ENCODE measurements at regions not wholly inside any gene's neighbourhood (a gene's known extent, or its start where the extent isn't known, plus 50 kb on each side); places are given as distances from the start of the nearest gene placed in this dataset.

DNA sequence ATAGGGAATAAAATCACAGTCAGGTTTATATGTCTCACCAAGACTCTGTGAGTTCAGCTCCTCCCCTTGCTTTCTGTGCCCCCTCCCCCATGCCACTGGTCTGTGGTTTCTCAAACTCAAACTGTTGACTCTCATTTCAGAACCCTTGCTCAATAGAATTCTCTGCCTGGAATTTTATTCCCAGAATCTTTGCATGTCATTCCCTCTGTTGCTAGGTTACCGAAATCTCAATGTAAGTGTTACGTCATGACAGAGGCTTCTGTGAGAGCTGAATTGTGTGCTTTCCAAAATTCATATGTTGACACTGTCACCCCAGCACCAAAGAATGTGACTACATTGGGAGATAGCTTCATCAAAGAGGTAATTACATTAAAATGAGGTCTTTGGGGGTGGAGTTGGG is 1938.8 kb downstream of the TP53TG3F start:
- TF ChIP-seq, protein P1, sequence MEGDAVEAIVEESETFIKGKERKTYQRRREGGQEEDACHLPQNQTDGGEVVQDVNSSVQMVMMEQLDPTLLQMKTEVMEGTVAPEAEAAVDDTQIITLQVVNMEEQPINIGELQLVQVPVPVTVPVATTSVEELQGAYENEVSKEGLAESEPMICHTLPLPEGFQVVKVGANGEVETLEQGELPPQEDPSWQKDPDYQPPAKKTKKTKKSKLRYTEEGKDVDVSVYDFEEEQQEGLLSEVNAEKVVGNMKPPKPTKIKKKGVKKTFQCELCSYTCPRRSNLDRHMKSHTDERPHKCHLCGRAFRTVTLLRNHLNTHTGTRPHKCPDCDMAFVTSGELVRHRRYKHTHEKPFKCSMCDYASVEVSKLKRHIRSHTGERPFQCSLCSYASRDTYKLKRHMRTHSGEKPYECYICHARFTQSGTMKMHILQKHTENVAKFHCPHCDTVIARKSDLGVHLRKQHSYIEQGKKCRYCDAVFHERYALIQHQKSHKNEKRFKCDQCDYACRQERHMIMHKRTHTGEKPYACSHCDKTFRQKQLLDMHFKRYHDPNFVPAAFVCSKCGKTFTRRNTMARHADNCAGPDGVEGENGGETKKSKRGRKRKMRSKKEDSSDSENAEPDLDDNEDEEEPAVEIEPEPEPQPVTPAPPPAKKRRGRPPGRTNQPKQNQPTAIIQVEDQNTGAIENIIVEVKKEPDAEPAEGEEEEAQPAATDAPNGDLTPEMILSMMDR (IDR thresholded peaks at IDR 0.05) = no peak
- TF ChIP-seq ZFX (IDR thresholded peaks at IDR 0.05; ENCODE audit: borderline replicate concordance) = no peak
- H3K27ac ChIP-seq = peak overlapping the region; percentile 68

DNA sequence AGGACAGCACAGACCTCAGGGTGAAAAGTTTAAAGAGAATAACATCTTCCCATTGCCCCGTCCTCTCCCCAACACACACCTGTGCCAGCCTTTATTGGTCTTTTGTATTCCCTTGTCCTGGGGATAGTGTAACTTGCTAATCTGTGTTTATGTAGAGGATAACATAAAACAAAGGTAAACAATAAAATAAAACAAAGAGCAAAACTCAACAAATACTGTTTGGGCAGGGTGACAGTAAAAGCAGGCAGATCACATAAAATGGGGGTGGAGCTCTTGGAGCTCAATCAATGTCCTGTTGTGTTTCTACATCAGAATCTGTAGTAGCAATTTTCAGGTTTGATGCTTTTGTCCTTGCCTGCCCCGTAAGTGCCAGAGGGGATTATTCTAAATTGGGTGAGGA is 1939.7 kb downstream of the TP53TG3F start:
- peak overlapping the region; percentile 68 for H3K27ac ChIP-seq
- no peak for TF ChIP-seq ZFX (IDR thresholded peaks at IDR 0.05; ENCODE audit: borderline replicate concordance)

DNA sequence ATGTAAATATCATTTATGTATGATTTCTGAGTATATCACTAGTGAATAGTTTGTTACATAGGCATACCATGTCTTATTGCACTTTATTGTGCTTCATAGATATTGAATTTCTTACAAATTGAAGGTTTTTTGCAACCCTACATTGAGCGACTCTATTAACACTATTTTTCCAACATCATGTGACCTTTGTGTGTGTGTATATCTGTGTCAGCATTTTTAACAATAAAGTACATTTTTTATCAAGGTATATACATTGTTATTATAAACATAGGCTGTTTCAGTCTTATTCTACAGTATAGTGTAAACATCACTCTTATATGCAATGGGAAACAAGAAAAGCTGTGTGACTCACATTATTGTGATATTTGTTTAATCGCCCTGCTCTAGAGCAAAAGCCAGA is 1944.9 kb downstream of the TP53TG3F start:
- H3K27ac ChIP-seq = no peak overlapping the region
- TF ChIP-seq, protein P1 (IDR thresholded peaks at IDR 0.05) = no peak
- no peak for TF ChIP-seq ZFX (IDR thresholded peaks at IDR 0.05; ENCODE audit: borderline replicate concordance)

DNA sequence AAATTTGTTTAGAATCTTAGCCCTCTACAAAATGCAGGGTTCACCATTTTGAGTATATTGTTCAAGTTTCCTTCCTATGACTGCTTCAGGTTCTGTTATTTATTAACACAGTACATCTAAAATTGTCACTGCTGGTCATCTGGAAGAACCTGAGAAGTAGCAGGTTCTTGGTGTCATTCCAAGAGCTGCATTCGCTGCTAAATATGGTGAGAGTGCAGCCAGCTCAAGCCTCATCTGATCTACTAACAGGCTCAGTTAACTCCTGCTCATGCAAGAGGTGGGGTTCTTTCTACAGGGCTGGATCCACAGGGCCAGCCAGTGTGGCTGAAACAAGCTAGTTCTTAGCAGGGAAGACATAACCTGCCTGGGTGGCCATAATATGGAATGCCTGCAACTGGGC is 1946.1 kb downstream of the TP53TG3F start:
- no peak for TF ChIP-seq ZFX (IDR thresholded peaks at IDR 0.05; ENCODE audit: borderline replicate concordance)
- TF ChIP-seq, protein P1 (IDR thresholded peaks at IDR 0.05) = no peak
- H3K27ac ChIP-seq = no peak overlapping the region

GRCh38 chr16:35409503-35409902 is 1950.1 kb downstream of the TP53TG3F start:
- no peak overlapping the region for H3K27ac ChIP-seq
- TF ChIP-seq ZFX (IDR thresholded peaks at IDR 0.05; ENCODE audit: borderline replicate concordance) = no peak
- TF ChIP-seq, protein P1 (IDR thresholded peaks at IDR 0.05) = no peak

- no peak overlapping the region for H3K27ac ChIP-seq
- no peak for TF ChIP-seq ZFX (IDR thresholded peaks at IDR 0.05; ENCODE audit: borderline replicate concordance)
- TF ChIP-seq, protein P1 (IDR thresholded peaks at IDR 0.05) = no peak
Measured at GRCh38 chr16:35410438-35410837, 1951.0 kb downstream of the TP53TG3F start.

GRCh38 chr16:35411156-35411555 is 1951.7 kb downstream of the TP53TG3F start:
- H3K27ac ChIP-seq = no peak overlapping the region

More at GRCh38 chr16:35411156-35411555, 1951.7 kb downstream of the TP53TG3F start:
- TF ChIP-seq ZFX (IDR thresholded peaks at IDR 0.05; ENCODE audit: borderline replicate concordance) = no peak
- TF ChIP-seq, protein P1 (IDR thresholded peaks at IDR 0.05) = no peak
